GM12892 (cell line): ENCODE measurements at regions not wholly inside any gene's neighbourhood (a gene's known extent, or its start where the extent isn't known, plus 50 kb on each side); places are given as distances from the start of the nearest gene placed in this dataset.

ENCODE experiments used
- POLR2A ChIP-seq: IDR thresholded peaks from 2 replicates; pipeline ENCODE4 v1.6.1; 2011; ENCODE audit warnings: low read depth, low read length, control low read depth
- POLR2AphosphoS5 ChIP-seq: IDR thresholded peaks from 2 replicates; pipeline ENCODE4 v1.6.1; 2011; ENCODE audit warnings: low read depth, low read length, control low read depth
- TAF1 ChIP-seq: IDR thresholded peaks from 2 replicates; pipeline ENCODE4 v1.6.1; 2011; ENCODE audit warnings: low read depth, mild to moderate bottlenecking, control low read depth, low read length, borderline replicate concordance

DNA sequence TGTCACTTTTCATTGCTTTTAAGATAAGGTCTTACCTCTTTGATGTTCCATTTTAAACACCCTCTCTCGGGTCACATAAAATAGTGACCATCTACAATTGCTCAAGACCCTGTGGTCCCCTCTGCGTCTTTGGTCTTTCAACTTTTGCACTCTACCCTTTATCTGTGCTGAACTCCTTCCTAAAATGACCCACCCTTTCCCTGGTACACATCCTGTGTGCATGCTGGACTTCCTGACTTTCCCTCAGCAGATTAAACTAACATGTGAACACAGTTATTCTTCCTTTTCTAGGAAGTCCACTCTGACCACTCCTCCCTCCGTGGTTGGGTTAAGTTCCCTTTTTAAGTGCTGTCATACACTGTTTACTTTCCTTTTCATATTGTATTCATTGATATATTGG lies 414.2 kb downstream of the GABRB3 start:
- no peak for TF ChIP-seq POLR2A
- TF ChIP-seq POLR2AphosphoS5: no peak
- no peak for TF ChIP-seq TAF1
